ENCODE measurements at regions not wholly inside any gene's neighbourhood (a gene's known extent, or its start where the extent isn't known, plus 50 kb on each side); places are given as distances from the start of the nearest gene placed in this dataset.
"Not testable (repeated sequence)": the region's sequence is repeated elsewhere in the genome, so short reads cannot be mapped to it uniquely, and the experiment has no call there.

GRCh38 chr21:27975514-27975913 lies 1008.6 kb upstream of the ADAMTS5 start:
- no peaks in the 10 kb centered on the region for H3K9me1 ChIP-seq (replicated peaks; ENCODE audit: control insufficient read depth, extremely low read depth, insufficient read depth, low read length)
- H3K27ac ChIP-seq (ENCODE audit: insufficient read depth, low read depth, low read length): no peak overlapping the region
- no peak for FAIRE-seq
- H2AFZ ChIP-seq (ENCODE audit: low read depth, low read length): no peak overlapping the region
- H3K27me3 ChIP-seq (ENCODE audit: control insufficient read depth in 2 of 2, insufficient read depth in 2 of 2, low read length in 2 of 2): no peaks in the 10 kb centered on the region
- dilution Hi-C loops (cut with MboI; ENCODE audit: extremely low pct_ligation_motif_present, low sequenced_read_pairs): no loop called here
- CTCF ChIA-PET: no interaction called here
- intact Hi-C loops (cut with micrococcal nuclease): no loop called here
- H3K9ac ChIP-seq (replicated peaks; ENCODE audit: extremely low read depth, insufficient read depth, low read length): no peak overlapping the region
- H3K4me1 ChIP-seq (ENCODE audit: control insufficient read depth, extremely low read depth, insufficient read depth, low read length): peaks cover 15% of the 10 kb centered on the region
- H3K79me2 ChIP-seq (ENCODE audit: control insufficient read depth, insufficient read depth, low read length): no peaks in the 10 kb centered on the region
- no peaks in the 10 kb centered on the region for H3K36me3 ChIP-seq (ENCODE audit: control insufficient read depth in 2 of 2, extremely low read depth in 1 of 2, insufficient read depth in 2 of 2, low read length in 2 of 2)
- H3K9me3 ChIP-seq (replicated peaks; ENCODE audit: control insufficient read depth, insufficient read depth, low read length): no peaks in the 10 kb centered on the region
- POLR2A ChIA-PET: no interaction called here
- no peak for DNase-seq (ENCODE audit: low read depth, low spot score)
- no peak overlapping the region for H3K4me2 ChIP-seq (ENCODE audit: insufficient read depth, low read length)
- BruUV-seq (replicated peaks): no TSS peak
- H3K4me3 ChIP-seq (replicated peaks in 1 of 3; ENCODE audit: insufficient read depth in 1 of 3, low read depth in 1 of 3, low read length in 3 of 3): no peak overlapping the region
- H4K20me1 ChIP-seq (replicated peaks; ENCODE audit: control insufficient read depth, extremely low read depth, insufficient read depth, low read length): no peaks in the 10 kb centered on the region
- TF ChIP-seq MYC (IDR thresholded peaks at IDR 0.05; ENCODE audit: low read depth, low read length): no peak
- no peak for TF ChIP-seq JUN (IDR thresholded peaks at IDR 0.05; ENCODE audit: borderline replicate concordance, insufficient read depth, insufficient read length, low read depth)
- no peak for TF ChIP-seq POLR2AphosphoS5 (IDR thresholded peaks at IDR 0.05; ENCODE audit: insufficient read depth, low read depth, low read length)
- TF ChIP-seq POLR2A (IDR thresholded peaks at IDR 0.05; ENCODE audit: low read depth, low read length): no peak
- TF ChIP-seq MAX (IDR thresholded peaks at IDR 0.05; ENCODE audit: insufficient read depth, insufficient read length): no peak
- TF ChIP-seq EZH2 (IDR thresholded peaks at IDR 0.05; ENCODE audit: borderline replicate concordance, low read depth, low read length, severe bottlenecking): no peak

- dilution Hi-C loops (cut with MboI; ENCODE audit: extremely low pct_ligation_motif_present, low sequenced_read_pairs); DNase-seq (ENCODE audit: low read depth, low spot score); H3K9ac ChIP-seq (replicated peaks; ENCODE audit: extremely low read depth, insufficient read depth, low read length); intact Hi-C loops (cut with micrococcal nuclease); H3K9me3 ChIP-seq (replicated peaks; ENCODE audit: control insufficient read depth, insufficient read depth, low read length); H3K79me2 ChIP-seq (ENCODE audit: control insufficient read depth, insufficient read depth, low read length); CTCF ChIA-PET; FAIRE-seq; H3K27ac ChIP-seq (ENCODE audit: insufficient read depth, low read depth, low read length); H3K27me3 ChIP-seq (ENCODE audit: control insufficient read depth in 2 of 2, insufficient read depth in 2 of 2, low read length in 2 of 2); H3K36me3 ChIP-seq (ENCODE audit: control insufficient read depth in 2 of 2, extremely low read depth in 1 of 2, insufficient read depth in 2 of 2, low read length in 2 of 2); H2AFZ ChIP-seq (ENCODE audit: low read depth, low read length); H4K20me1 ChIP-seq (replicated peaks; ENCODE audit: control insufficient read depth, extremely low read depth, insufficient read depth, low read length); H3K4me1 ChIP-seq (ENCODE audit: control insufficient read depth, extremely low read depth, insufficient read depth, low read length); POLR2A ChIA-PET; H3K4me3 ChIP-seq (replicated peaks in 1 of 3; ENCODE audit: insufficient read depth in 1 of 3, low read depth in 1 of 3, low read length in 3 of 3); H3K9me1 ChIP-seq (replicated peaks; ENCODE audit: control insufficient read depth, extremely low read depth, insufficient read depth, low read length); H3K4me2 ChIP-seq (ENCODE audit: insufficient read depth, low read length); BruUV-seq (replicated peaks): not testable (repeated sequence)
Measured at GRCh38 chr21:27974152-27974551, 1007.3 kb upstream of the ADAMTS5 start.

- H3K9ac ChIP-seq (replicated peaks; ENCODE audit: extremely low read depth, insufficient read depth, low read length); DNase-seq (ENCODE audit: low read depth, low spot score); H2AFZ ChIP-seq (ENCODE audit: low read depth, low read length); dilution Hi-C loops (cut with MboI; ENCODE audit: extremely low pct_ligation_motif_present, low sequenced_read_pairs); H3K4me3 ChIP-seq (replicated peaks in 1 of 3; ENCODE audit: insufficient read depth in 1 of 3, low read depth in 1 of 3, low read length in 3 of 3); H3K79me2 ChIP-seq (ENCODE audit: control insufficient read depth, insufficient read depth, low read length); CTCF ChIA-PET; H3K9me1 ChIP-seq (replicated peaks; ENCODE audit: control insufficient read depth, extremely low read depth, insufficient read depth, low read length); BruUV-seq (replicated peaks); H3K36me3 ChIP-seq (ENCODE audit: control insufficient read depth in 2 of 2, extremely low read depth in 1 of 2, insufficient read depth in 2 of 2, low read length in 2 of 2); POLR2A ChIA-PET; H3K4me1 ChIP-seq (ENCODE audit: control insufficient read depth, extremely low read depth, insufficient read depth, low read length); intact Hi-C loops (cut with micrococcal nuclease); H3K27ac ChIP-seq (ENCODE audit: insufficient read depth, low read depth, low read length); H4K20me1 ChIP-seq (replicated peaks; ENCODE audit: control insufficient read depth, extremely low read depth, insufficient read depth, low read length); H3K4me2 ChIP-seq (ENCODE audit: insufficient read depth, low read length); H3K9me3 ChIP-seq (replicated peaks; ENCODE audit: control insufficient read depth, insufficient read depth, low read length); FAIRE-seq; H3K27me3 ChIP-seq (ENCODE audit: control insufficient read depth in 2 of 2, insufficient read depth in 2 of 2, low read length in 2 of 2): not testable (repeated sequence)
Measured at GRCh38 chr21:27968240-27968639, 1001.4 kb upstream of the ADAMTS5 start.
